Colonic mucosa (tissue), 4 donors: ENCODE measurements at regions not wholly inside any gene's neighbourhood (a gene's known extent, or its start where the extent isn't known, plus 50 kb on each side); places are given as distances from the start of the nearest gene placed in this dataset.

Experiments
- DNase-seq: peaks from one replicate; pipeline ENCODE4 v3.0.0-alpha.2; 2020
- H3K27ac ChIP-seq: fragments of 200-600 bp; one replicate; pipeline ENCODE4 v1.8.0; 2021
- H3K27me3 ChIP-seq: fragments of 200-600 bp; one replicate; pipeline ENCODE4 v1.8.0; 2021
- H3K36me3 ChIP-seq: fragments of 200-600 bp; one replicate; pipeline ENCODE4 v1.8.0; 2021
- H3K4me1 ChIP-seq: fragments of 200-600 bp; one replicate; pipeline ENCODE4 v1.8.0; 2021; ENCODE audit warnings: mild to moderate bottlenecking
- H3K4me3 ChIP-seq: fragments of 200-600 bp; one replicate; pipeline ENCODE4 v1.8.0; 2021
- H3K9ac ChIP-seq, 2 donors: one replicate each; pipeline ENCODE4 v1.7.0; 2013; ENCODE audit warnings: control low read depth in 2 of 2, low read depth in 2 of 2, low read length in 2 of 2
- H3K9me3 ChIP-seq: fragments of 200-600 bp; one replicate; pipeline ENCODE4 v1.8.0; 2021
- CTCF ChIP-seq: fragments of 200-600 bp; IDR thresholded peaks from one replicate; pipeline ENCODE4 v1.8.0; 2022; ENCODE audit warnings: antibody characterized with exemption, mild to moderate bottlenecking
- intact Hi-C: fragments of 100-400 bp; cut with DNase I; formaldehyde crosslinking; loops from one replicate; pipeline ENCODE4 v1.14.1; 2022
- donor health status: healthy.
- donor health status: DM: no; HTN: no; CAD: no.
- donor health status: DM: no; HTN: no; CAD: no.

- Histone ChIP-seq H3K4me1 (no peaks in the 10 kb centered on the region), H3K9me3 (no peaks in the 10 kb centered on the region), H3K27ac (no peak overlapping the region), H3K9ac (no peak overlapping the region), H3K27me3 (no peaks in the 10 kb centered on the region), H3K36me3 (no peaks in the 10 kb centered on the region), H3K4me3 (no peak overlapping the region)
- intact Hi-C loops, result no loop called here
- peak; percentile 41 for TF ChIP-seq CTCF
- DNase-seq, result peak; percentile 27
These were observed 58.8 kb upstream of the ZNF681 start for GRCh38 chr19:23817519-23817918.

- H3K27ac ChIP-seq, result no peak overlapping the region
- H3K27me3 ChIP-seq, result no peaks in the 10 kb centered on the region
- H3K9me3 ChIP-seq, result no peaks in the 10 kb centered on the region
- intact Hi-C loops, result no loop called here
- no peak for DNase-seq
- no peak for TF ChIP-seq CTCF
- H3K4me3 ChIP-seq, result no peak overlapping the region
- no peaks in the 10 kb centered on the region for H3K36me3 ChIP-seq
- no peaks in the 10 kb centered on the region for H3K4me1 ChIP-seq
- no peak overlapping the region for H3K9ac ChIP-seq
These were observed 51.8 kb upstream of the ZNF681 start for GRCh38 chr19:23810496-23810895.
